HCT116 (cell line): ENCODE measurements at regions not wholly inside any gene's neighbourhood (a gene's known extent, or its start where the extent isn't known, plus 50 kb on each side); places are given as distances from the start of the nearest gene placed in this dataset.

Experiments
- CEBPB ChIP-seq: IDR thresholded peaks from 2 replicates; pipeline ENCODE4 v1.6.1; 2012; ENCODE audit warnings: low read depth
- CTCF ChIP-seq, 3 experiments: fragments of 200-600 bp in 1 of 3; sonication (generic) in 1 of 3; IDR thresholded peaks in 2 of 3; conservative IDR thresholded peaks in 1 of 3; 2 replicates each; pipeline ENCODE4 v1.5.1; 2012 to 2017; ENCODE audit warnings: low read depth in 2 of 3, low read length in 2 of 3, antibody characterized with exemption in 1 of 3, borderline replicate concordance in 1 of 3, control low read depth in 1 of 3, mild to moderate bottlenecking in 1 of 3, mixed read lengths in 1 of 3, mixed run types in 1 of 3, moderate library complexity in 1 of 3; ENCODE audit not compliant: insufficient read depth in 1 of 3
- EZH2 ChIP-seq: fragments of 200-600 bp; sonication (generic); IDR thresholded peaks from 2 replicates; pipeline ENCODE4 v1.6.1; 2017; ENCODE audit warnings: antibody characterized with exemption, mixed run types
- EZH2phosphoT487 ChIP-seq: fragments of 200-600 bp; IDR thresholded peaks from 2 replicates; pipeline ENCODE4 v1.6.1; 2018; ENCODE audit warnings: antibody characterized with exemption, borderline replicate concordance
- FOSL1 ChIP-seq: IDR thresholded peaks from 2 replicates; pipeline ENCODE4 v1.6.1; 2012; ENCODE audit warnings: low read depth
- JUND ChIP-seq: IDR thresholded peaks from 2 replicates; pipeline ENCODE4 v1.6.1; 2012
- POLR2A ChIP-seq: IDR thresholded peaks from 2 replicates; pipeline ENCODE4 v1.7.0; 2011; ENCODE audit warnings: borderline replicate concordance; ENCODE audit not compliant: insufficient read depth, insufficient read length; ENCODE audit errors: extremely low read depth
- SIN3A ChIP-seq: IDR thresholded peaks from 2 replicates; pipeline ENCODE4 v1.6.1; 2012; ENCODE audit warnings: low read depth
- SP1 ChIP-seq: IDR thresholded peaks from 2 replicates; pipeline ENCODE4 v1.6.1; 2012; ENCODE audit warnings: low read depth
- YY1 ChIP-seq: IDR thresholded peaks from 2 replicates; pipeline ENCODE4 v1.6.1; 2011; ENCODE audit warnings: low read length, low read depth, moderate library complexity, mild to moderate bottlenecking; ENCODE audit not compliant: insufficient replicate concordance; ENCODE audit errors: extremely low read depth
- ZBTB33 ChIP-seq: IDR thresholded peaks from 2 replicates; pipeline ENCODE4 v1.6.1; 2011; ENCODE audit warnings: mild to moderate bottlenecking, low read length, moderate library complexity; ENCODE audit not compliant: insufficient replicate concordance; ENCODE audit errors: extremely low read depth
- ZNF274 ChIP-seq: fragments of 200-500 bp; sonication (Bioruptor generic); IDR thresholded peaks from 2 replicates; pipeline ENCODE4 v1.6.1; 2014; ENCODE audit warnings: mild to moderate bottlenecking, low read depth, low read length, inconsistent platforms

- TF ChIP-seq EZH2 (no peak), ZBTB33 (no peak), CTCF (IDR thresholded peaks at IDR 0.05 in 2 of 3, conservative IDR thresholded peaks at IDR 0.05 in 1 of 3; ENCODE audit: borderline replicate concordance in 1 of 3, insufficient read depth in 1 of 3, low read depth in 2 of 3, low read length in 2 of 3) (no peak), SP1 (no peak), POLR2A (no peak), ZNF274 (no peak), YY1 (no peak), FOSL1 (no peak), SIN3A (no peak), JUND (no peak), EZH2phosphoT487 (no peak), CEBPB (no peak)
Measured at GRCh38 chr5:172567294-172567693, 73.8 kb upstream of the NEURL1B start.
